Mammary epithelial cell (primary cell): ENCODE measurements at regions not wholly inside any gene's neighbourhood (a gene's known extent, or its start where the extent isn't known, plus 50 kb on each side); places are given as distances from the start of the nearest gene placed in this dataset.

ENCODE experiments used
- EZH2 ChIP-seq: IDR thresholded peaks from 2 replicates; pipeline ENCODE4 v1.6.1; 2012; ENCODE audit warnings: low read length, inconsistent platforms, borderline replicate concordance
- TF ChIP-seq, protein P1 (sequence below), 2 donors: IDR thresholded peaks in 1 of 2; conservative IDR thresholded peaks in 1 of 2; 2 replicates each; pipeline ENCODE4 v1.5.1; 2011 to 2012; ENCODE audit warnings: inconsistent platforms in 2 of 2, low read length in 2 of 2, mild to moderate bottlenecking in 2 of 2, control low read depth in 1 of 2, low read depth in 1 of 2; ENCODE audit not compliant: insufficient read depth in 1 of 2; ENCODE audit errors: extremely low read depth in 1 of 2

- TF ChIP-seq, protein P1, sequence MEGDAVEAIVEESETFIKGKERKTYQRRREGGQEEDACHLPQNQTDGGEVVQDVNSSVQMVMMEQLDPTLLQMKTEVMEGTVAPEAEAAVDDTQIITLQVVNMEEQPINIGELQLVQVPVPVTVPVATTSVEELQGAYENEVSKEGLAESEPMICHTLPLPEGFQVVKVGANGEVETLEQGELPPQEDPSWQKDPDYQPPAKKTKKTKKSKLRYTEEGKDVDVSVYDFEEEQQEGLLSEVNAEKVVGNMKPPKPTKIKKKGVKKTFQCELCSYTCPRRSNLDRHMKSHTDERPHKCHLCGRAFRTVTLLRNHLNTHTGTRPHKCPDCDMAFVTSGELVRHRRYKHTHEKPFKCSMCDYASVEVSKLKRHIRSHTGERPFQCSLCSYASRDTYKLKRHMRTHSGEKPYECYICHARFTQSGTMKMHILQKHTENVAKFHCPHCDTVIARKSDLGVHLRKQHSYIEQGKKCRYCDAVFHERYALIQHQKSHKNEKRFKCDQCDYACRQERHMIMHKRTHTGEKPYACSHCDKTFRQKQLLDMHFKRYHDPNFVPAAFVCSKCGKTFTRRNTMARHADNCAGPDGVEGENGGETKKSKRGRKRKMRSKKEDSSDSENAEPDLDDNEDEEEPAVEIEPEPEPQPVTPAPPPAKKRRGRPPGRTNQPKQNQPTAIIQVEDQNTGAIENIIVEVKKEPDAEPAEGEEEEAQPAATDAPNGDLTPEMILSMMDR (conservative IDR thresholded peaks at IDR 0.05 in 1 of 2, IDR thresholded peaks at IDR 0.05 in 1 of 2; ENCODE audit: extremely low read depth in 1 of 2, insufficient read depth in 1 of 2, low read depth in 1 of 2, low read length in 2 of 2): no peak
- TF ChIP-seq EZH2: no peak
Measured at GRCh38 chr14:80108430-80108829, 102.9 kb downstream of the DIO2 start.
